Natural killer cell treated with Interleukin-12 subunit alpha and Interleukin-12 subunit beta and Interleukin-15 and Interleukin-18, amount 100 ng/mL, for 72 hours (primary cell): ENCODE measurements at regions not wholly inside any gene's neighbourhood (a gene's known extent, or its start where the extent isn't known, plus 50 kb on each side); places are given as distances from the start of the nearest gene placed in this dataset.
"Not testable (repeated sequence)": the region's sequence is repeated elsewhere in the genome, so short reads cannot be mapped to it uniquely, and the experiment has no call there.

Source experiments
- ATAC-seq, 2 donors: fragments of 150-1000 bp; cut with Tn5 transposase in 1 of 2; sonication (Bioruptor Pico), chemical (Tn5 transposase) in 1 of 2; 2 replicates each; pipeline ENCODE4 v1.10.0; 2021
- DNase-seq: peaks from one replicate; pipeline ENCODE4 v3.0.0; 2022; ENCODE audit warnings: low spot score
- H3K27ac Mint-ChIP-seq, 2 donors: 1 replicate in 1 of 2; 2 replicates in 1 of 2; pipeline ENCODE4 v1.8.0; 2022; ENCODE audit warnings: mixed read lengths in 2 of 2, mild to moderate bottlenecking in 1 of 2, moderate library complexity in 1 of 2
- H3K27me3 Mint-ChIP-seq, 2 donors: 1 replicate in 1 of 2; 2 replicates in 1 of 2; pipeline ENCODE4 v1.8.0; 2022; ENCODE audit warnings: mixed read lengths in 2 of 2
- H3K36me3 Mint-ChIP-seq: one replicate; pipeline ENCODE4 v1.8.0; 2022; ENCODE audit warnings: mixed read lengths
- H3K4me1 Mint-ChIP-seq, 2 donors: 1 replicate in 1 of 2; 2 replicates in 1 of 2; pipeline ENCODE4 v1.8.0; 2022; ENCODE audit warnings: low read depth in 2 of 2, mixed read lengths in 2 of 2, mild to moderate bottlenecking in 1 of 2
- H3K4me3 Mint-ChIP-seq: one replicate; pipeline ENCODE4 v1.8.0; 2022; ENCODE audit warnings: mixed read lengths
- H3K9me3 Mint-ChIP-seq: 2 replicates; pipeline ENCODE4 v1.8.0; 2022; ENCODE audit warnings: mixed read lengths

- H3K4me3 Mint-ChIP-seq, result no peak overlapping the region
- DNase-seq, result no peak
- peaks cover 12% of the 10 kb centered on the region for H3K36me3 Mint-ChIP-seq
- no peak overlapping the region for H3K27ac Mint-ChIP-seq
- H3K4me1 Mint-ChIP-seq, result no peaks in the 10 kb centered on the region
- no peak for ATAC-seq
- H3K9me3 Mint-ChIP-seq, result peaks cover 35% of the 10 kb centered on the region
- peaks cover 0 to 7% of the 10 kb centered on the region in 2 donors for H3K27me3 Mint-ChIP-seq
These were observed 302.9 kb upstream of the SUCLG2 start for GRCh38 chr3:67957268-67957667.

DNA sequence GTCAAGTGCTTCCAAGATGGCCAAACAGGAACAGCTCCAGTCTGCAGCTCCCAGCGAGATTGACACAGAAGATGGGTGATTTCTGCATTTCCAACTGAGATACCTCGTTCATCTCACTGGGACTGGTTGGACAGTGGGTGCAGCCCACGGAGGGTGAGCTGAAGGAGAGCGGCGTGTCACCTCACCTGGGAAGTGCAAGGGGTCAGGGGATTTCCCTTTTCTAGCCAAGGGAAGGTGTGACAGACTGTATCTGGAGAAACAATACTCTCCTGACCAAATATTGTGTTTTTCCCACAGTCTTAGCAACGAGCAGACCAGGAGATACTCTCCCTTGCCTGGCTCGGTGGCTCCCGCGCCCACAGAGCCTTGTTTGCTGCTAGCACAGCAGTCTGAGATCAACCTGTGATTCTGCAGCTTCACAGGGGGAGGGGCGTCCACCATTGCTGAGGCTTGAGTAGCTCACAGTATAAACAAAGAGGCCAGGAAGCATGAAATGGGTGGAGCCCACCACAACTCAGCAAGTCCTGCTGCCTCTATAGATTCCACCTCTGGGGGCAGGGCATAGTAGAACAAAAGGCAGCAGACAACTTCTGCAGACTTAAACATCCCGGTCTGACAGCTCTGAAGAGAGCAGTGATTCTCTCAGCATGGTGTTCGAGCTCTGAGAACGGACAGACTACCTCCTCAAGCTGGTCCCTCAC, 293.5 kb upstream of the SUCLG2 start:
- Mint-ChIP-seq H3K9me3 (peaks cover 30% of the 10 kb centered on the region), H3K4me1 (no peaks in the 10 kb centered on the region), H3K4me3 (peak overlapping the region; percentile 24), H3K36me3 (peaks cover 16% of the 10 kb centered on the region), H3K27ac (no peak overlapping the region), H3K27me3 (peaks cover 0 to 2% of the 10 kb centered on the region in 2 donors)
- ATAC-seq (no peak), DNase-seq (no peak)

- no peak for ATAC-seq
- Mint-ChIP-seq H3K4me1 (no peaks in the 10 kb centered on the region), H3K27ac (no peak overlapping the region), H3K36me3 (peaks cover 6% of the 10 kb centered on the region), H3K27me3 (peaks cover 0 to 2% of the 10 kb centered on the region in 2 donors), H3K9me3 (peaks cover 15% of the 10 kb centered on the region), H3K4me3 (no peak overlapping the region)
- no peak for DNase-seq
These were observed 292.0 kb upstream of the SUCLG2 start for GRCh38 chr3:67946436-67946835.

GRCh38 chr3:67943546-67943945, 289.1 kb upstream of the SUCLG2 start:
- Mint-ChIP-seq H3K9me3 (no peaks in the 10 kb centered on the region), H3K27me3 (peaks cover 0 to 2% of the 10 kb centered on the region in 2 donors), H3K4me3 (no peak overlapping the region), H3K36me3 (no peaks in the 10 kb centered on the region), H3K4me1 (no peaks in the 10 kb centered on the region), H3K27ac (no peak overlapping the region)
- ATAC-seq, result no peak
- DNase-seq, result no peak

- no peaks in the 10 kb centered on the region for H3K36me3 Mint-ChIP-seq
- H3K4me1 Mint-ChIP-seq, result no peaks in the 10 kb centered on the region
- ATAC-seq, result no peak
- no peak overlapping the region for H3K4me3 Mint-ChIP-seq
- no peaks in the 10 kb centered on the region for H3K27me3 Mint-ChIP-seq
- DNase-seq, result no peak
- H3K9me3 Mint-ChIP-seq, result no peaks in the 10 kb centered on the region
- H3K27ac Mint-ChIP-seq, result no peak overlapping the region
These were observed 287.1 kb upstream of the SUCLG2 start for GRCh38 chr3:67941433-67942030.

- DNase-seq, result no peak
- ATAC-seq, result no peak
- H3K9me3 Mint-ChIP-seq, result no peaks in the 10 kb centered on the region
- H3K36me3 Mint-ChIP-seq, result no peaks in the 10 kb centered on the region
- H3K4me3 Mint-ChIP-seq, result no peak overlapping the region
- H3K27me3 Mint-ChIP-seq, result no peaks in the 10 kb centered on the region
- H3K4me1 Mint-ChIP-seq, result no peaks in the 10 kb centered on the region
- no peak overlapping the region for H3K27ac Mint-ChIP-seq
These were observed 286.0 kb upstream of the SUCLG2 start for GRCh38 chr3:67940210-67940952.

DNA sequence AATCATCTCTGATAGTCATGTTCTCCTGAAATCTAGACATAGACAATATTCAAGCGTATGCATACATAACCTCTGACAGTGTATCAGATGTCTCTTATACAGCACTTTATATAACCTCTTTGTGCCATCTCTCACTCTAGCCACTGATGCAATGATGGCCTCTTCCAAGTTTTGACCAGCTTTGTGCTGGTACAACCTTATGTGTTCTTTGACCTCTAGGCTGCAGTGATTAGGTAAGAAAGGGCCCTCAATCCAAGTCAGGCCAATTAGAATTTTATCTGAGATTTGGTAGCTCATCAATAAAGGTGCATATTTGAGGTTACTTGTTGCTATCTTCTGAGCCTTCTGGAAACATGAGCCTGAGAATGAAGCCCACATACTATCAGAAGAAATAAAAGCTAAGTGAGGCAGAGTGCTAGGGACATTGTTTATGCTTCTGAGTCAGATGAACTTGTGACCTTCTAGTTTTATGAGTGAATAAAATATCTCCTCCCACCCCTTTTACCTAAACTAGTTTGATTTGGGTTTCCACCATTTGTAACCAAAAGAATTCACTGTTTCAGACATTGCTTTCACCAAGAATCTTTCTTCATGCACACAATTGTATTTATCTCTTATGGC, 283.2 kb upstream of the SUCLG2 start:
- Mint-ChIP-seq H3K36me3 (no peaks in the 10 kb centered on the region), H3K27me3 (no peaks in the 10 kb centered on the region), H3K4me1 (no peaks in the 10 kb centered on the region), H3K9me3 (no peaks in the 10 kb centered on the region), H3K4me3 (no peak overlapping the region), H3K27ac (no peak overlapping the region)
- ATAC-seq (no peak), DNase-seq (no peak)

DNA sequence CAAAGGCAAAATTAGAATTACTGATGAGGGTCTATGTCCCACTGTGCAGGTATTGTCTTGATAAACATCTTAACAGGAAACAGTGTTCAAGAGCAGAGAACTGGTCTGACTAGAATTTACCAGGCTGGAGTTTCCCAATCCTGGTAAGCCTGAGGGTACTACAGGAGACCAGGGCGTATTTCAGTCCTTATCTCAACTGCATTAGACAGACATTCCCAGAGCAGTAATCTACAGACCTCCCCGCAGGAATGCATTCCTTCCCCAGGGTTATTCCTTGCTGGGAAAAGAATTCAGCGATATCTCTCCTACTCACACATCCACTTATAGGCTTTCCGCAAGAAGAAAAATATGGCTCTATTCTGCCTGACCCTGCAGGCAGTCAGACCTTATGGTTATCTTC, 276.0 kb upstream of the SUCLG2 start:
- not testable (repeated sequence) for H3K4me3 Mint-ChIP-seq, H3K36me3 Mint-ChIP-seq, DNase-seq, H3K4me1 Mint-ChIP-seq, H3K27ac Mint-ChIP-seq, ATAC-seq, H3K27me3 Mint-ChIP-seq, H3K9me3 Mint-ChIP-seq

- Mint-ChIP-seq H3K27me3 (peaks cover 0 to 2% of the 10 kb centered on the region in 2 donors), H3K9me3 (no peaks in the 10 kb centered on the region), H3K27ac (no peak overlapping the region)
These were observed 269.4 kb upstream of the SUCLG2 start for GRCh38 chr3:67923796-67924195.

DNA sequence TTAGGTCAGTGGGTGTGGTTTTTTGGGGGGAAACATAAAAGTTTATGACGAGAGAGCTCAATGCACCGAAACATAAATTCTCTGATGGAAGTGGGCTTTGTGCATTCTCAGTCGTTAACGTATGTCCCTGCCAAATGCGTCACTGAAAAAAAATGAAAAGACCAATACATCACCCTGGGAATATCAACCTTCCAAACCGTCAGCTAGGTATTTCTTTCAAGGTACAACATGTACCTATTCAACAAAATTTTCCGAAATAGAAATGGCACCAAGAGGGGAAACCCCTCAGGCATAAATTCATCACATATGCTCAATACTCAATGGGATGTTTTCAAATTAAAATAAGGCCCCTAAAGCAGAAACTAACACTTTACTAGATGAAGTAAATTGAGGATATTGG, 266.6 kb upstream of the SUCLG2 start:
- no peak for ATAC-seq

More at GRCh38 chr3:67923796-67924195, 269.4 kb upstream of the SUCLG2 start:
- Mint-ChIP-seq H3K4me3 (no peak overlapping the region), H3K36me3 (no peaks in the 10 kb centered on the region), H3K4me1 (no peaks in the 10 kb centered on the region)
- DNase-seq (no peak), ATAC-seq (no peak)

GRCh38 chr3:67920311-67920710, 265.9 kb upstream of the SUCLG2 start:
- H3K27me3 Mint-ChIP-seq, result peaks cover 0 to 7% of the 10 kb centered on the region in 2 donors
- no peaks in the 10 kb centered on the region for H3K9me3 Mint-ChIP-seq
- no peak overlapping the region for H3K4me3 Mint-ChIP-seq
- no peaks in the 10 kb centered on the region for H3K4me1 Mint-ChIP-seq
- DNase-seq (no peak), ATAC-seq (no peak)
- H3K36me3 Mint-ChIP-seq, result no peaks in the 10 kb centered on the region
- no peak overlapping the region for H3K27ac Mint-ChIP-seq

More for the DNA sequence above, 266.6 kb upstream of the SUCLG2 start:
- Mint-ChIP-seq H3K27me3 (peaks cover under 1 to 2% of the 10 kb centered on the region in 2 donors), H3K4me1 (no peaks in the 10 kb centered on the region), H3K36me3 (no peaks in the 10 kb centered on the region), H3K9me3 (no peaks in the 10 kb centered on the region), H3K4me3 (no peak overlapping the region), H3K27ac (no peak overlapping the region)
- DNase-seq, result no peak

DNA sequence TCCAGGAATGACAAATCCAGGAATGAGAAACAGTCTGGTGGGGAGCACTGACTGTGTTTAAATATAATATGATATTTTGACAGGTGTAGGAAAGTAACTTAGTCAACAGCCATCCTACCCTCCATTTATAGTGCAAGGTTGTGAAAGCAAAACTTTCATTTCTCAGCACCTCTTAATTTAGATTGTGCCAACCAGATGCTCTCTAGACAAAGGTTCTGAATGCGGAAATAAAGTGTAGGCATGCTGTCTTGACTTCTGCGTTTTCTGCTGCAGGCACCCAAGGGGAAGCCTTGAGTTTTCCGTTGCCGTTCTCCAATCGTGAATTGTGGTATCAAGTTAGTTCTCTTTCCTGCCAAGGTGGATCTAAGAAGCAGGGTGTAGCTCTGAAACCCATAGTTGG, 261.9 kb upstream of the SUCLG2 start:
- Mint-ChIP-seq H3K36me3 (no peaks in the 10 kb centered on the region), H3K4me3 (no peak overlapping the region), H3K27ac (no peak overlapping the region), H3K27me3 (peaks cover 2 to 8% of the 10 kb centered on the region in 2 donors), H3K4me1 (no peaks in the 10 kb centered on the region), H3K9me3 (no peaks in the 10 kb centered on the region)
- ATAC-seq (no peak), DNase-seq (no peak)

- no peak overlapping the region for H3K27ac Mint-ChIP-seq
- H3K27me3 Mint-ChIP-seq, result peaks cover 2 to 16% of the 10 kb centered on the region in 2 donors
- H3K9me3 Mint-ChIP-seq, result peaks cover 3% of the 10 kb centered on the region
- no peaks in the 10 kb centered on the region for H3K4me1 Mint-ChIP-seq
- no peak for ATAC-seq
- H3K36me3 Mint-ChIP-seq, result no peaks in the 10 kb centered on the region
- H3K4me3 Mint-ChIP-seq, result no peak overlapping the region
- no peak for DNase-seq
These were observed 253.3 kb upstream of the SUCLG2 start for GRCh38 chr3:67907735-67908134.

GRCh38 chr3:67906261-67906660, 251.8 kb upstream of the SUCLG2 start:
- Mint-ChIP-seq H3K36me3 (no peaks in the 10 kb centered on the region), H3K4me1 (no peaks in the 10 kb centered on the region), H3K27me3 (peaks cover 2 to 16% of the 10 kb centered on the region in 2 donors), H3K9me3 (peaks cover 3% of the 10 kb centered on the region), H3K4me3 (no peak overlapping the region), H3K27ac (no peak overlapping the region)
- DNase-seq (no peak), ATAC-seq (no peak)
